HG03060 (cell line): ENCODE measurements at regions not wholly inside any gene's neighbourhood (a gene's known extent, or its start where the extent isn't known, plus 50 kb on each side); places are given as distances from the start of the nearest gene placed in this dataset.

Experiments used
- ATAC-seq: cut with Tn5 transposase; IDR thresholded peaks from one replicate; pipeline ENCODE4 v1.9.1; 2021; ENCODE audit warnings: low read depth, moderate number of reproducible peaks; ENCODE audit not compliant: unreplicated experiment

DNA sequence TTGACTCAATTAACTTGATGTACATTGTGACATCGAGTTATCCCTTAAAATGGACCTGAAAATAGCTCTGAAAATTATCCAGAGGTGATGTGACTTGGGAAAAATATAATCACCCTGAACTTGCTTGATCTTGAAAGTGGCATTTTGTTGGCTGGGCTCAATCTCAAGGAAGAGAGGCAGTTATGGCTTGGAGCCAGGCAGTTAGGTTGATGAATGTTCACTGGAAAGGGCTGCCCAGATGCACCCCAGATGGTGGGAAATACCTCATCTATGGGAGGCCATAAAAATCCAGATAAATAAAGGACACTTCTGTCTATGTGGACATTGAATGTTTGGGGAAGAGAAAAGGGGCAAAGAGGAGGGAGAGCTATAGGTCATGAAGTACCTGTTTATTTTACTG lies 55.7 kb upstream of the OR5AN1 start:
- no peak for ATAC-seq

DNA sequence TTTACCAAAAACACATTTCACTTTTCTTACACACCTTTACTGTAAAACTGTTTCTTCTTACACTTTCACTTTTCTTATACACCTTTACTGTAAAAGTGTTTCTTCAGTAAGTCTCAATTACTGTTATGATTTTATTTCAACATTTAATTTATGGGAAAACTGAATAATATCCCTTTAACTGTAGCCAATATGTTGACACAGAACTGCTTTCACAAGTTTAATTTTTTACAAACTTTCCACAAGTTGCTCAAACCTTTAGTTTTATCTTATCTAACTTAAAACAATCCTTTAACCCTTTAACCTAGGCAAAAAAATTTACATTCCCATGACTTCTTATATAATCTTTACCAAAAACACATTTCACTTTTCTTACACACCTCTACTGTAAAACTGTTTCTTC lies 63.3 kb upstream of the OR5AN1 start:
- ATAC-seq, result no peak

- no peak for ATAC-seq
Measured at GRCh38 chr11:59292611-59293010, 66.1 kb upstream of the OR5AN1 start.

DNA sequence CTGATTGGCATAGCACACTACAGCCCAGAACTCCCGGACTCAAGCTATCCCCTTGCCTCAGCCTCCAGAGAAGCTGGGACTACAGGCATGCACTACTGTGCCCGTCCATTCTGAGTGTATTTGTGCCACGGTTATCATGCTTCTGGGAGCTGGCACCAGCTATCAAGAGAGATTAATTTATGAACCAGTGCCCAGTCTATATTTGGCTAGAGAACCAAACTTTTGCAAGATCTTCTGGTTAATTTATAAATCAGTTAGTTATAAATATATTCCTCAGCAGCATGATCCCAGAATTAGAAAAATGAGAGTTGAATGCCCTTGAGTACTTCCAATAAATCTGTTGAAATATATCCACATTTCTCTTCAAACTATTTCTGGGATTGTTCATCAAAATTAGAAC lies 67.5 kb upstream of the OR5AN1 start:
- ATAC-seq, result no peak

DNA sequence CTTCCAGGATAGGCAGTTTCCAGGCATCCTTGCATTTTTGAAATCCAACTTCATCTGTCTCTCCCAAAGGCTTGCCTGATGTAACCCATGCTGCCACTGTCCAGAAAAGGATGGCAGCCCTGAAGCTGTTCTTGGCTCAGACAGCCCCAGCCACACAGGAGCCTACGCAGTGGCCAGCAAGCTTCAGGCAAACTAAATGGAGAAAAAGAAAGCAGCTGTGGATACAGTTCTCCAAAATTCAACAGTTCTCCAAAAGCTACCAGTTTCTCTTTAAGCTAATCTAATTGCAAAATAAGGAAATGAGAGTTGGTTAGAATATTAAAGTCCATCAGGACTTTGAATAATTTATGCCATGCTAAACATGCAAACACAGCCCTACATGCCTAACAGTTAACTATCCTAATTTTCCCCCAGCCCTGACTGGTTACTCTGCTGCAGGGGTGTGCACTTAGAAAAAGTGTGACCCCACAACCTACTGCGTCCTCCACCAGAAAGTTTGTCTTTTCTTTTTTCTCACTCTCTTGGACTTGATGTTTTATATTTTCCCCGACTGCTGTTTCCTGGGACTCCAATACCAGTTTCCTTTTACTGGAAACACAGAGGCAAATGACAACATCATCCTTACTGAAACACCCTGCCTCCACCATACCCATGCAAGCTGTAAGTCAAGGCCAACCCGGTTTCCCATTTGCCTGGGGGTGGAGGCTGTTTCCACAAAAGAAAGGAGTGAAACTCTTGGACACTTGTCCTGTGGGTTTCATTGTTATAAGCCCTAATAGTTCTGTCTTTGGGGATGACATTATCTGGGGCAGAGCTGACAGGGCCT lies 69.1 kb upstream of the OR5AN1 start:
- no peak for ATAC-seq

DNA sequence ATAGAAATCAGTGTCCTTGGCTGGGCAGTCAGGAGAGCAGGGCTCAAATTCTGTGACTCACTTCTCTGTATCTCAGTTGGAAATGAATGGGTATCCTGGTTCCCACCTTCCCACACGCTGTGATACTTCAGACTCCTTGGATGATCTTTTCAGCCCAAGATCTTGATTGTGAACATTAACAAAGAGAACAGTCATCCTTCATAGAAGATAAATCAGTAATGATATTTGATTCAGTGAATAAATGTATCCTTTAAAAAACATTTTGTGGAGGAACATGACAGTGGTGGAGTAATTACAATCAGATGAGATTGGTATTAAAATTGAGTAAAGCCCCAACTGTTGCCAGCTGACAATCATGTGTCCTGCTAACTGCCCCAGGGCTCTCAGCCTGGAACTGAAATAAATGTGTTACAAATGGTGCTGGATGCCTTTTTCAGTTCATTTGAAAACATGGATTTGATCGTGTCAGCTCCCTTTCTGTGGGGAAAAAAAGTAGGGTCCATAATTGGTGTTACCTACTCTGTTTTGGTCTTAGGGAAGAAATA lies 72.9 kb upstream of the OR5AN1 start:
- ATAC-seq, result no peak

DNA sequence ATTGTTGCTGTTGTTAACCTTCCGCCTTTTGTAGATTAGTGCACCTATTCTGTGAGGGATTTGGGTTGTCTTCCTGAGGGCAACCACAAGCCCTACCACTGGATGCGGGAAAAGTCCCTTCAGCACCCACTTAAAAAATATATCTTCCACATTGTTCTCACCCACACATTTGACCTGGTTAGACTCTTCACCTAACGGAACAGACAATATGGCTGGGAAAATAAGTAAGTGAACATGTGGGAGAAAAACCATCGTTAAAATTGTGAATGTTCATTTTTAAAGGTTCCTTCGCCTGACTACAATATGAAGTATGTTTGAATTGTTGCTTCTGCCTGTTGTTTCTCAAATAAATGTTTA lies 72.0 kb upstream of the MPEG1 start:
- ATAC-seq, result no peak

GRCh38 chr11:59283825-59284772 lies 71.4 kb upstream of the MPEG1 start:
- ATAC-seq, result peak; percentile 64

DNA sequence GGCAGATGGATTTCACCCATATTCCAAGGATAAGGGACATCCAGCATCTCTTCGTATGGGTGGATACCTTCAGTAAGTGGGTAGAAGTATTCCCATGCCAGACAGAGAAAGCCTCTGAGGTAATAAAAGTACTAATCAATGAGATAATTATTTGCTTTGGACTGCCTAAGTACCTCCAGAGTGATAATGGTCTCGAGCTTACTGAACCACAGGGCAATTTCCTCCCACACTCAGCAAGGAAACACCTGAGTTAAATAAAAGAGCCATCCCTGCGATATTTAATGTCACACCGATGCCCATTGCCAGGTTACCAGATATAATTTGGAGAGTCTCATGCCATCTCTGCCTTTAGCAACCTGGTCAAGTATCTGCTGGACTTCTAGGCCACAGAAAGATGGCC lies 70.6 kb upstream of the MPEG1 start:
- ATAC-seq, result no peak

DNA sequence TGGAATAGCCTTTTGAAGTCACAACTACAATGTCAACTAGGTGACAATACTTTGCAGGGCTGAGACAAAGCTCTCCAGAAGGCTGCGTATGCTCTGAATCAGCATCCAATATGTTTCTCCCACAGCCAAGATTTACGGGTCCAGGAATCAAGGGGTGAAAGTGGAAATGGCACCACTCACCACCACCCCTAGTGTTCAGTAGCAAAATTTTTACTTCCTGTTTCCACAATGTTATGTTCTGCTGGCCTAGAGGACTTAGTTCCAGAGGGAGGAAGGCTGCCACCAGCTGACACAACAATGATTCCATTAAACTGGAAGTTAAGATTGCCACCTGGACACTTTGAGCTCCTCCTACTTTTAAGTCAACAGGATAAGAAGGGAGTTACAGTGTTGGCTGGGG lies 68.5 kb upstream of the MPEG1 start:
- ATAC-seq, result no peak

DNA sequence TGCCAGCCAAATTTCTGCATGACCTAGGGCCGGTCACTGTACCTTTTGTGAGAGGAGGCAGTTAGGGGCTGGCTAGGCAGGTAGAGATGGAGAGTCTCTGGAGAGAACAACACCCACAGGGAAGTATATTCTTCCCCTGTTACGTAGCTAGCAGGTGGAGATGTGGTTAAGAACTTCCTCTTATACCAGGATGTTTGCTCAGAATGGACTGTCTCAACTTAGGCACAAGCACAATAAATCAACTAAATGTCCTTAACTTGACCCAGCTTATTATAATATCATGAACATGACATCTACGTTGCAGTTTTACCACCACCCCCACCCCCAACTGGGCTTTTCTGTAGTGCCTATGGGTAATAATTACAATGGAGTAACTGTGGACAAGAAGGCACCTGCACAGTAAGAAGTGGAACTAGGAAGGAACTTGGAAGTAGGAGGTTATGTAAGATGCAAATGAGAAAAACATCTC lies 60.7 kb upstream of the MPEG1 start:
- ATAC-seq, result peak; percentile 91

DNA sequence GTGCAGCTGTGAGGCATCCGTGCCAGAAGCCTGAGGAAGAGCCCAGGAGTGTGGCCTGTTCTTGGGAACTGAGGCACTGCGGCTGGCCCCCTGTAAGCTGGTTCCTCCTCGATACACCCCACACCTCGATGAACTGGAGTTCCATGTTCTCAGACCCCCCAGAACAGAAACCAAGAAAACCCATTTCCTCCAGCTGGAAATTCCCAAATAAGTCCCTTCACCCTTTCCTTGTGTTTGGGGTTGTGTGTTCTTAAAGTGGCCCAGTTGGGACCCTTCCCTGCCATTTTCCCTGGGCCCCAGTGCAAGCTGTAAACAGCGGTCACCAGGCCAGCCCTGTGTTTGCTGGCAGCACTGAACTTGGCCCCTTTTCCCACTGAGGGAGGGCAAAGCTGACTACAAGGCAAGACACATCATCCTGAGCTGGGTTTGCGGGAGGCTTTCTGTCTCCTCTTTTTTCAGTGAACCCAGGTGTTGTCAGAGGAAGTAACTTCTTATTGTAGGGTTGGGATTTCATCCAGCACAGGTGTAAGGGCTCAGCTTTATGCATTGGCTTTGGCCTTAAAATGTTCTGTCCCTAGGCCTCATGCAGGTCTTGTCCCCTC lies 60.1 kb upstream of the MPEG1 start:
- ATAC-seq, result no peak

GRCh38 chr11:59271811-59272327 lies 59.1 kb upstream of the MPEG1 start:
- no peak for ATAC-seq

DNA sequence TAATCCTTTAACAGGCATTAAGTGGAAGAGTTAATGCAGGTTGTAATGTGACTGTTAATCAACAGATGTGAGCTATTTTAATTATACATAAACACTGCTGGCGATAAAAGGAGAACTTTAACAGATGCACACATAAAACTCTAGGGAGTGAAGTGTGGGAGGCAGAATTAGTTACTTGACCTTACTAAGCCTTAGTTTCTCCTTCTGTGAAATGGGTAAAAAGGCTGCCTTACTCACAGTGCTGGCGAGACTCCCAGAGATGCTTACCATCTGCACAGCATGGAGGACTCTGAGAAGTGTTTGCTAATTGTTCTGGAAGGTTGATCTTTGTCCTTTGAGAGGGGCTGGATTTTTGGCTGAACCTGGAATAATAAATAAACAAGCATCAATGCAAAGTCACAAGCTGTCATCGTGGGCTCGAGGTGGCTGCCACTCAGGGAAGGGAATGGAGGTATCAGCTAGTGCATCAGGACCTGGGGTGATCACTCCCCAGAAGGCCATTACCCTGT lies 58.6 kb upstream of the MPEG1 start:
- no peak for ATAC-seq

GRCh38 chr11:59267736-59268475 lies 55.2 kb upstream of the MPEG1 start:
- no peak for ATAC-seq

GRCh38 chr11:59267196-59267595 lies 54.5 kb upstream of the MPEG1 start:
- peak; percentile 68 for ATAC-seq

GRCh38 chr11:59266491-59266890 lies 53.8 kb upstream of the MPEG1 start:
- ATAC-seq, result no peak

GRCh38 chr11:59265735-59266134 lies 53.0 kb upstream of the MPEG1 start:
- no peak for ATAC-seq

DNA sequence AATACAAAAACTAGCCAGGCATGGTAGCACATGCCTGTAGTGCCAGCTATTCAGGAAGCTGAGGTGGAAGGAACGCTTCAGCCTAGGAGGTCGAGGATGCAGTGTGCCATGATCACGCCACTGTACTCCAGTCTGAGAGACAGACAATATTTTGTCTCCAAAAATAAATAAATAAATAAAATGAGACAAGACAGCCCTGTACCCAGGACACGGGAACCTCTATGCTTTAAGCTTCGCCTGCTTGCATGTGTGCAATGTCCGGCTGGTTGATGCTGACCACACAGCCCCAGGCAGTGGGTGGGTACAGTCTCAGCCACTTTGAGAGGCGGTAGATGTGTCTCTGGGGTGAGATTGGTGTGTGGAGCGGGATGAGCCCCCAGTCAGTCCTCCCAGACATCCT lies 52.0 kb upstream of the MPEG1 start:
- ATAC-seq, result no peak
